ENCODE measurements at regions not wholly inside any gene's neighbourhood (a gene's known extent, or its start where the extent isn't known, plus 50 kb on each side); places are given as distances from the start of the nearest gene placed in this dataset.

DNA sequence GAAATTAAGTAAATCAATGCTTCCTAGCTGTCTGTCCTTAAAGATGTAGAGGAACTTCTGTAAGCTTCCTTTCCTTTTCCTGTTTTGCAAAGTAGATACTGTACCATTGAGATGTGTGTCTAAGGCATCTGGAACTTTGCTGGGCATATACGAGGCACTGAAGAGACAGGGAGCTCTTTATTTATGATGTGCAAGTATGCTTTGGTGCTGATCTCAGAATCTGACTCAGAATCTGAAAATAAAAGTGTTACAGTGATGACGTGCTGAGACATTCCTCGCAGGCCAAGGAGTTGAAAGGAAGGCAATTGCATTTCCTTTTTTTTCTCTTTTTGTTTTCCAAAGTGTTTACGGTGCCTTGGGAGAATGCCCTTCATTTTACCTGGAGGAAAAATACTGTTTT, 230.9 kb upstream of the RGPD4 start:
- no peak overlapping the region for H3K27ac ChIP-seq (ENCODE audit: low read length)
- no peaks in the 10 kb centered on the region for H3K27me3 ChIP-seq (ENCODE audit: control insufficient read depth, insufficient read depth, low read length)
- H3K4me1 ChIP-seq (ENCODE audit: control insufficient read depth, insufficient read depth, low read length): no peaks in the 10 kb centered on the region
- 64% methylated on average over 3 of the region's 4 CpGs for WGBS (ENCODE audit: insufficient coverage, low lambda C conversion rate)
- DNase-seq: peak in 1 of 2 donors; percentile 2
- H3K36me3 ChIP-seq (ENCODE audit: control insufficient read depth, insufficient read depth, low read length): no peaks in the 10 kb centered on the region
- H3K4me3 ChIP-seq (ENCODE audit: low read length): no peak overlapping the region
- no peaks in the 10 kb centered on the region for H3K9me3 ChIP-seq (ENCODE audit: control insufficient read depth, low read depth, low read length)

DNA sequence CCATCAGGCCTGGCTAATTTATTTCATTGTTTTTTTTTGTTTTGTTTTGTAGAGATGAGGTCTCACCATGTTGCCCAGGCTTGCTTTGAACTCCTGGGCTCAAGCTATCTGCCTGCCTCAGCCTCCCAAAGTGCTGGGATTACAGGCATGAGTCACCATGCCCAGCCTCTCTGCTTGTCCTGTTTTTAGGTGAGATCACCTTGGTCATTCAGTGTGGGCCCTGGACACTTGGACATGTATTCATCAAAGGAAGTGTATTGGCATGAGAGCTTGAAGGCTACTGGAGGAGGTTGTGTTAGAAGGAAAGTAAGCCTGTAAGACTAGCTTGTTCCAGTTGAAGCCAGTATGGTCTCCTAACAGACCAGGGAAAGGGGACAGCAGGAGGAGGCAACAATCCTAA, 229.2 kb upstream of the RGPD4 start:
- Histone ChIP-seq H3K4me1 (ENCODE audit: control insufficient read depth, insufficient read depth, low read length) (no peaks in the 10 kb centered on the region), H3K27me3 (ENCODE audit: control insufficient read depth, insufficient read depth, low read length) (no peaks in the 10 kb centered on the region), H3K27ac (ENCODE audit: low read length) (no peak overlapping the region), H3K9me3 (ENCODE audit: control insufficient read depth, low read depth, low read length) (no peaks in the 10 kb centered on the region), H3K36me3 (ENCODE audit: control insufficient read depth, insufficient read depth, low read length) (no peaks in the 10 kb centered on the region), H3K4me3 (ENCODE audit: low read length) (no peak overlapping the region)
- no peak for DNase-seq

DNA sequence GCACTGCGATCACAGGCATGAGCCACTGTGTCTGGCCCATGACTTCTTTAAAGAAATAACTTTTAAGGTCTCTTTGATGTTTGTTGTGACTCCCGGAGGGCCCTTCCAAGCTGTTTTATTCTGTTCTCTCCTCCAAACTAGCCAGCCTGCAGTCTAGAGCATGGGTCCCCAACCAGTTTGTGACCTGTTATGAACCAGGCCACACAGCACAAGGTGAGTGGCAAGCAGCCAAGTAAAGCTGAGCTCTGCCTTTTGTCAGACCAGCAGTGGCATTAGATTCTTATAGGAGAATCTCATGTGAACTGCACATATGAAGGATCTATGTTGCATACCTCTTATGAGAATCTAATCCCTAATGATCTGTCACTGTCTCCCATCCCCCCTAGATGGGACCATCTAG, 223.9 kb upstream of the RGPD4 start:
- no peaks in the 10 kb centered on the region for H3K4me1 ChIP-seq (ENCODE audit: control insufficient read depth, insufficient read depth, low read length)
- H3K36me3 ChIP-seq (ENCODE audit: control insufficient read depth, insufficient read depth, low read length): no peaks in the 10 kb centered on the region
- no peaks in the 10 kb centered on the region for H3K9me3 ChIP-seq (ENCODE audit: control insufficient read depth, low read depth, low read length)
- H3K27me3 ChIP-seq (ENCODE audit: control insufficient read depth, insufficient read depth, low read length): no peaks in the 10 kb centered on the region
- no CpG with 5 or more reads among the region's 2 CpGs for WGBS (ENCODE audit: insufficient coverage, low lambda C conversion rate)
- no peak for DNase-seq
- no peak overlapping the region for H3K27ac ChIP-seq (ENCODE audit: low read length)
- H3K4me3 ChIP-seq (ENCODE audit: low read length): no peak overlapping the region

DNA sequence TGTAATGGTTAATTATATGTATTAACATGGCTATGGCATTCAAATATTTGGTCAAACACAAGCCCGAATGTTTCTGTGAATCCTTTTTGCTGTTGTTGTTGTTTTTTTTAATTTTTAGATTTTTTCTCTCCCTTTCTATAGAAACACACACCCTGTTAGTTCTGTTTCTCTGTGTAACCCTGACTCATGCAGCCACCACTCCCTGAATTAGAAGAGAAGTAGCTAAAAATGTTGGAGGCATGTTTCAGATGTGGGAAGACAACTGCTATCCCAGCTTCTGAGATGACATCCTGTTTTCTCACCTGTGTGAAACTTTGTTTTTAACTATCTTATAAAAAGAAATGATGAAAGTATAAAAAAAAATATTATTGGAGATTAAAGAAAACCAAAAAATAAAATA, 219.6 kb upstream of the RGPD4 start:
- no peak for DNase-seq
- Histone ChIP-seq H3K4me1 (ENCODE audit: control insufficient read depth, insufficient read depth, low read length) (no peaks in the 10 kb centered on the region), H3K27me3 (ENCODE audit: control insufficient read depth, insufficient read depth, low read length) (no peaks in the 10 kb centered on the region), H3K9me3 (ENCODE audit: control insufficient read depth, low read depth, low read length) (no peaks in the 10 kb centered on the region), H3K27ac (ENCODE audit: low read length) (no peak overlapping the region), H3K4me3 (ENCODE audit: low read length) (no peak overlapping the region), H3K36me3 (ENCODE audit: control insufficient read depth, insufficient read depth, low read length) (no peaks in the 10 kb centered on the region)
- WGBS (ENCODE audit: insufficient coverage, low lambda C conversion rate): no CpG with 5 or more reads among the region's 1 CpG

DNA sequence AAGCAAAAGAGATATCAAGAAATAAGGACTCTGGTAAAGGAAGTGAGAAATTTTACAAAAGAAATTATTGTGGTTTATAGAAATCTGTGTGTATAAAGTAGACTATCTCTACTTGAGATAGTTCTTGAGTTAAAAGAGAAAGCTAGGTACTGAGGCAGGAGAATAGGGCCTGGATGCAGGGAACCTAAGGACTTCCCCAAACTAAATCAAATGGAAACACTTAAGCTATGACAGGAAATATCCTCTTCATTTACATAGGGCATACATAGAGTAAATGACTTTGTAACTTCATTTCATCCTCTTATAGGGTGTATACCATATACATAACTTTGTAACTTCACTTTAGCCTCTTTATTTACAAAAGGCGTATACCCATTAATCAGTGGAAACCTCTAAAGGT, 219.2 kb upstream of the RGPD4 start:
- Histone ChIP-seq H3K27me3 (ENCODE audit: control insufficient read depth, insufficient read depth, low read length) (no peaks in the 10 kb centered on the region), H3K4me1 (ENCODE audit: control insufficient read depth, insufficient read depth, low read length) (no peaks in the 10 kb centered on the region), H3K27ac (ENCODE audit: low read length) (no peak overlapping the region), H3K9me3 (ENCODE audit: control insufficient read depth, low read depth, low read length) (no peaks in the 10 kb centered on the region), H3K4me3 (ENCODE audit: low read length) (no peak overlapping the region), H3K36me3 (ENCODE audit: control insufficient read depth, insufficient read depth, low read length) (no peaks in the 10 kb centered on the region)
- no peak for DNase-seq
- no CpG with 5 or more reads among the region's 1 CpG for WGBS (ENCODE audit: insufficient coverage, low lambda C conversion rate)

DNA sequence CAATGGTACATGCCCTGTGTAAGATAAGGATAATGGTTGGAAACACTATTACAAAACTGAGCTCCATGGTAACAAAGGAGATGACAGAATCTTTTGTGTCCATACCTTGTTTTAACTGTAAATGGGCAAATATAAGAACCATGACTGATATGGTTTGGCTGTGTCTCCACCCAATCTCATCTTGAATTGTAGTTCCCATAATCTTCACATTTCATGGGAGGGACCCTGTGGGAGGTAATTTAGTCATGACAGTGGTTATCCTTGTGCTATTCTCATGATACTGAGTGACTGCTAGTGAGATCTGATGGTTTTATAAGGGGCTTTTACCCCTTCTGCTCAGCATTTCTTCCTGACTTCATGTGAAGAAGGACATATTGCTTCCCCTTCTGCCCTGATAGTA, 211.7 kb upstream of the RGPD4 start:
- Histone ChIP-seq H3K9me3 (ENCODE audit: control insufficient read depth, low read depth, low read length) (no peaks in the 10 kb centered on the region), H3K27ac (ENCODE audit: low read length) (no peak overlapping the region), H3K27me3 (ENCODE audit: control insufficient read depth, insufficient read depth, low read length) (no peaks in the 10 kb centered on the region), H3K36me3 (ENCODE audit: control insufficient read depth, insufficient read depth, low read length) (no peaks in the 10 kb centered on the region), H3K4me3 (ENCODE audit: low read length) (no peak overlapping the region), H3K4me1 (ENCODE audit: control insufficient read depth, insufficient read depth, low read length) (no peaks in the 10 kb centered on the region)
- no peak for DNase-seq

DNA sequence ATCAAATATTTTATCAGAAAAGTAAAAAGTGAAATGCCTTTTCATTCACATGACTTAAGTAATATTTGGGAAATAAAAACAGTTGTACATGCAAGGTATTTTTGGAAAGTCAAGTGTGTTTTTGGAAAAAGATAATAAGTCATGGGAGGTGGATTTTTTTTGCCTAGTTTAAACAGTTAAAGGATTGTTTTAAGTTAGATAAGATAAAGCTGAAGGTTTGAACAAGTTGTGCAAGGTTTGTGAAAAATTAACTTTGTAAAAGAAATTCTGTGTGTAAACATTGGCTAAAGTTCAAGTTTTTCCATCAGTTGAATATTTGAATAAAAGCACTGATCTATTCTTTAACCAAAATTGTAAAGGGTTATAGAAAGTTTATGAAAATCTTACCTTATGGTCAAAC, 207.9 kb upstream of the RGPD4 start:
- Histone ChIP-seq H3K27me3 (ENCODE audit: control insufficient read depth, insufficient read depth, low read length) (no peaks in the 10 kb centered on the region), H3K36me3 (ENCODE audit: control insufficient read depth, insufficient read depth, low read length) (no peaks in the 10 kb centered on the region), H3K27ac (ENCODE audit: low read length) (no peak overlapping the region), H3K4me3 (ENCODE audit: low read length) (no peak overlapping the region), H3K9me3 (ENCODE audit: control insufficient read depth, low read depth, low read length) (peaks cover 2% of the 10 kb centered on the region), H3K4me1 (ENCODE audit: control insufficient read depth, insufficient read depth, low read length) (no peaks in the 10 kb centered on the region)
- DNase-seq: no peak

DNA sequence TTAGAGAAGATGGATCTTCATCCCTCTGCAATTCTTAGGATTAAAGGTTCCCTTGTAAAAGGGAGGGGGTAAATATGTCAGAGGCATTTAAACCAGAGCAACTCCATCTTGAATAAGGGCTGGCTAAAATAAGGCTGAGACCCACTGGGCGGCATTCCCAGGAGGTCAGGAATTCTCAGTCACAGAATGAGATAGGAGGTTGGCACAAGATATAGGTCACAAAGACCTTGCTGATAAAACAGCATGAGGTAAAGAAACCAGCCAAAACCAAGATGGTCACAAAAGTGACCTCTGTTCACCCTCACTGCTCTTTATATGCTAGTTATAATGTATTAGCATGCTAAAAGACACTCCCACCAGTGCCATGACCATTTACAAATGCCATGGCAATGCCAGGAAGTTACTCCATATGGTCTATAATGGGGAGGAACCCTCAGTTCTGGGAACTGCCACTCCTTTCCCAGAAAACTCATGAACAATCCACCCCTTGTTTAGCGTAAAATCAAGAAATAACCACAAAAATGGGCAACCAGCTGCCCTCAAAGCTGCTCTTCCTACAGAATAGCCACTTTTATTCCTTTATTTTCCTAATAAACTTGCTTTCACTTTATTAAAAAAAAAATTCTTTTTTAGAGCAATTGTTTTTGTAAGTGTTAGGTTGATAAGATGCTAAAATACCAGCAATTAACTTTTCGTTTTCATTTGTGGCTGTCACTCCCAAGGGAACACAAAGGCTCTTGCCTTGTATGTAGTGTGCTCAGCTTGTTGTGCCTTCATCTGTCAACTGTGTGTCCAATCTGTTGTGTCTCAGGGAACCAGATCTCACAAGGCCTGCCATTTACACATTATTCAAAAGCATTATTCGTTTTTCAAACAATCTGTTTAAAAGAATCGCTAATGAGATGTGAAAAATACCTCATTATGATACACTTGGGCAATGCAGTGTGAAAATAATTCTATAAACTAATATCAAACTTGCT, 205.2 kb upstream of the RGPD4 start:
- Histone ChIP-seq H3K9me3 (ENCODE audit: control insufficient read depth, low read depth, low read length) (peaks cover 2% of the 10 kb centered on the region), H3K4me1 (ENCODE audit: control insufficient read depth, insufficient read depth, low read length) (no peaks in the 10 kb centered on the region), H3K27me3 (ENCODE audit: control insufficient read depth, insufficient read depth, low read length) (no peaks in the 10 kb centered on the region), H3K36me3 (ENCODE audit: control insufficient read depth, insufficient read depth, low read length) (no peaks in the 10 kb centered on the region), H3K4me3 (ENCODE audit: low read length) (no peak overlapping the region), H3K27ac (ENCODE audit: low read length) (no peak overlapping the region)
- no peak for DNase-seq
- WGBS (ENCODE audit: insufficient coverage, low lambda C conversion rate): 66% methylated on average over 4 of the region's 5 CpGs

DNA sequence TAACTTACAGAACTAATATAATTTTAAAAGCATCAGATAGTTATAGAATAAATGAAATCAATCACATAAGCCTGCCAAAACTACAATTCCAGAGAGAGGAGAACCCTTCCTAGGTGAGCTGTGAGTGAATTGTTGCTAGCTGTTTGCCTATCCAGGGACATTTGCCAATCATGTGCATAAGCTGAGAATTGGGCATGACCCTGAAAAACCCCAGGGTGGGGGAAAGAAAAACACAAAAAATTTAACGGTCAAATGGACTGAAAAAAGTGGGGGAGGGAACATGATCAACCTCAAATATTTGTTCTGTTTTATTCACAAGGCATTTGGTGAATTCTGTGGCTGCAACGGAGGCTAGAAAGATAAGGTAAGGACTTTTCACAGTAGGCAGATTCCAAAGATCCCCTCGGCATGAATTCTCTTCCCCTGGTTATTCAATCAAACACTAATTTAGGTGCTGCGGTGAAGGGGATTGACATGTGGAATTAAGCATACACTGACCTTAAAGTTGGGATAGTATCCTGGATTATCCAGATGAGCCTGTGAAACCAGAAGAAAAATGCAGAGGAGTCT, 203.9 kb upstream of the RGPD4 start:
- H3K4me1 ChIP-seq (ENCODE audit: control insufficient read depth, insufficient read depth, low read length): no peaks in the 10 kb centered on the region
- H3K27me3 ChIP-seq (ENCODE audit: control insufficient read depth, insufficient read depth, low read length): no peaks in the 10 kb centered on the region
- peaks cover 2% of the 10 kb centered on the region for H3K9me3 ChIP-seq (ENCODE audit: control insufficient read depth, low read depth, low read length)
- DNase-seq: no peak
- WGBS (ENCODE audit: insufficient coverage, low lambda C conversion rate): 69% methylated on average over 3 of the region's 4 CpGs
- H3K36me3 ChIP-seq (ENCODE audit: control insufficient read depth, insufficient read depth, low read length): no peaks in the 10 kb centered on the region
- H3K4me3 ChIP-seq (ENCODE audit: low read length): no peak overlapping the region
- H3K27ac ChIP-seq (ENCODE audit: low read length): no peak overlapping the region

DNA sequence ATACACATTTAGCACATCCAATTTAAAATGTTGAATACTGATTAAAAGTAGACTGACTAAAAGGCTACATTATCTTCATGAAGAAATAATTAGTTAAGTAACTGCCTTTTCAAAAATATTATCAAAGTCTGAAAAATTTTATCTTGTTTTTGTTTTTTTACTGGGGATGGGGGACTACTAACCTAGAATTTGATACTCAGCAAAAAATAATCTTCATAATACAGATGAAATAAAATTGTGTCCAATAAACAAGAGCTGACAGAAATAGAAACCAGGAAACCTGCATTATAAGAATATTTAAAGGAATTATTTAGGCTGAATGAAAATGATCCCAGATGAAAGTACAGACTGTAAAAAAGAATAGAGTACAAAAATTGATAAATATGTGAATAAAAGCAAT, 200.7 kb upstream of the RGPD4 start:
- no peak for DNase-seq

DNA sequence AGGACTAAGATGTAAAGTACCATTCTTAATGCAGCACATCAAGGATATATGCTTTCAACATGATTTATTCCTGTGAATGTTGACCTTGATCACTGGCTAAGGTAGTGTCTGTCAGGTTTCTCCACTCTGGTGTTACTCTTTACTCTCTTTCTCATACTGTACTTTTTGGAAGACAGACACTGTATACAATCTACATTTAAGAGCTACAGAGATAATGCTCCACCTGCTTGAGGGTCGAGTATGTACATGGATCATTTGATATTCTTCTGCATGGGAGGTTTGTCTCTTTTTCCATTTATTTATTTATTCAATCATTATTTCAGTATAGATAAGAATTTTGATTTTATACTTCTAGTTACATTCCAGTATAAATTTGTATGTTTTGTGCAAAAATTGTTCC, 199.5 kb upstream of the RGPD4 start:
- WGBS (ENCODE audit: insufficient coverage, low lambda C conversion rate): no CpG with 5 or more reads among the region's 1 CpG
- no peaks in the 10 kb centered on the region for H3K4me1 ChIP-seq (ENCODE audit: control insufficient read depth, insufficient read depth, low read length)
- H3K27ac ChIP-seq (ENCODE audit: low read length): no peak overlapping the region
- H3K9me3 ChIP-seq (ENCODE audit: control insufficient read depth, low read depth, low read length): no peaks in the 10 kb centered on the region
- no peaks in the 10 kb centered on the region for H3K27me3 ChIP-seq (ENCODE audit: control insufficient read depth, insufficient read depth, low read length)
- no peak overlapping the region for H3K4me3 ChIP-seq (ENCODE audit: low read length)
- H3K36me3 ChIP-seq (ENCODE audit: control insufficient read depth, insufficient read depth, low read length): no peaks in the 10 kb centered on the region
- DNase-seq: no peak

More for the DNA sequence above, 200.7 kb upstream of the RGPD4 start:
- H3K4me3 ChIP-seq (ENCODE audit: low read length): no peak overlapping the region
- no peak overlapping the region for H3K27ac ChIP-seq (ENCODE audit: low read length)
- no peaks in the 10 kb centered on the region for H3K4me1 ChIP-seq (ENCODE audit: control insufficient read depth, insufficient read depth, low read length)
- no peaks in the 10 kb centered on the region for H3K36me3 ChIP-seq (ENCODE audit: control insufficient read depth, insufficient read depth, low read length)
- no peaks in the 10 kb centered on the region for H3K9me3 ChIP-seq (ENCODE audit: control insufficient read depth, low read depth, low read length)
- H3K27me3 ChIP-seq (ENCODE audit: control insufficient read depth, insufficient read depth, low read length): no peaks in the 10 kb centered on the region

Measured in large intestine (tissue), 3 donors.